ENCODE measurements at regions not wholly inside any gene's neighbourhood (a gene's known extent, or its start where the extent isn't known, plus 50 kb on each side); places are given as distances from the start of the nearest gene placed in this dataset.

DNA sequence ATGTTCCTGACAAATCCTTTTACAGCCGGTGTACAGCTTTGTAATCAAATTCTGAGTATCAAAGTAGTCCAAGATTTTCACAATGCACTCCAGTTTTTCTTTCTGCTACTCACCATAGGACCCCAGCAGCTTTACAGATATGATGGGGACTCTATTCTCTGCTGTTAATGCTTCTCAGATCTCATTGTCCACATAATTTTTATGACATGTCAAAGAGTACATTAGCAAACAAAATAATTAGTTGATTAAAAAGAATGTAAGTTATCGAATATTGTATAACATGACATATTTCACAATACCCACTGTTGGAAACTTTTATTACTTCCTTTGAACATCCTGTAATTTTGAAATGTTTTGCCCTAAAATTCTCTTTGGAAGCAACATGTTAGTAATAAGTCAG, 81.4 kb upstream of the KIAA1217 start:
- no peak overlapping the region for H3K27ac ChIP-seq (ENCODE audit: insufficient read depth, low read length)
- H3K36me3 ChIP-seq (ENCODE audit: control insufficient read depth, insufficient read depth, low read length), result no peaks in the 10 kb centered on the region
- no peaks in the 10 kb centered on the region for H4K20me1 ChIP-seq (ENCODE audit: control insufficient read depth, extremely low read depth, insufficient read depth, low read length)
- TF ChIP-seq EZH2 (IDR thresholded peaks at IDR 0.05; ENCODE audit: low read length, missing control alignments), result no peak
- TF ChIP-seq, protein P1, sequence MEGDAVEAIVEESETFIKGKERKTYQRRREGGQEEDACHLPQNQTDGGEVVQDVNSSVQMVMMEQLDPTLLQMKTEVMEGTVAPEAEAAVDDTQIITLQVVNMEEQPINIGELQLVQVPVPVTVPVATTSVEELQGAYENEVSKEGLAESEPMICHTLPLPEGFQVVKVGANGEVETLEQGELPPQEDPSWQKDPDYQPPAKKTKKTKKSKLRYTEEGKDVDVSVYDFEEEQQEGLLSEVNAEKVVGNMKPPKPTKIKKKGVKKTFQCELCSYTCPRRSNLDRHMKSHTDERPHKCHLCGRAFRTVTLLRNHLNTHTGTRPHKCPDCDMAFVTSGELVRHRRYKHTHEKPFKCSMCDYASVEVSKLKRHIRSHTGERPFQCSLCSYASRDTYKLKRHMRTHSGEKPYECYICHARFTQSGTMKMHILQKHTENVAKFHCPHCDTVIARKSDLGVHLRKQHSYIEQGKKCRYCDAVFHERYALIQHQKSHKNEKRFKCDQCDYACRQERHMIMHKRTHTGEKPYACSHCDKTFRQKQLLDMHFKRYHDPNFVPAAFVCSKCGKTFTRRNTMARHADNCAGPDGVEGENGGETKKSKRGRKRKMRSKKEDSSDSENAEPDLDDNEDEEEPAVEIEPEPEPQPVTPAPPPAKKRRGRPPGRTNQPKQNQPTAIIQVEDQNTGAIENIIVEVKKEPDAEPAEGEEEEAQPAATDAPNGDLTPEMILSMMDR (conservative IDR thresholded peaks at IDR 0.05 in 1 of 2, IDR thresholded peaks at IDR 0.05 in 1 of 2; ENCODE audit: low read depth in 1 of 2, low read length in 2 of 2), result no peak
- no peaks in the 10 kb centered on the region for H3K27me3 ChIP-seq (ENCODE audit: control insufficient read depth, insufficient read depth, low read length)
- no peaks in the 10 kb centered on the region for H3K79me2 ChIP-seq (ENCODE audit: control insufficient read depth, insufficient read depth, low read length)
- H3K9me3 ChIP-seq (ENCODE audit: control insufficient read depth, insufficient read depth, low read depth, low read length), result no peaks in the 10 kb centered on the region
- H3K4me3 ChIP-seq (replicated peaks in 1 of 4; ENCODE audit: control extremely low read depth in 1 of 4, insufficient read depth in 1 of 4, low read depth in 3 of 4, low read length in 4 of 4), result no peak overlapping the region
- H3K4me2 ChIP-seq (ENCODE audit: extremely low read depth, insufficient read depth, low read length), result no peak overlapping the region
- DNase-seq (ENCODE audit: low read depth in 2 of 2), result no peak
- no peak overlapping the region for H2AFZ ChIP-seq (ENCODE audit: low read length)
- H3K9ac ChIP-seq (ENCODE audit: insufficient read depth, low read length), result no peak overlapping the region
- H3K4me1 ChIP-seq (ENCODE audit: control insufficient read depth, extremely low read depth, insufficient read depth, low read length), result no peaks in the 10 kb centered on the region

DNA sequence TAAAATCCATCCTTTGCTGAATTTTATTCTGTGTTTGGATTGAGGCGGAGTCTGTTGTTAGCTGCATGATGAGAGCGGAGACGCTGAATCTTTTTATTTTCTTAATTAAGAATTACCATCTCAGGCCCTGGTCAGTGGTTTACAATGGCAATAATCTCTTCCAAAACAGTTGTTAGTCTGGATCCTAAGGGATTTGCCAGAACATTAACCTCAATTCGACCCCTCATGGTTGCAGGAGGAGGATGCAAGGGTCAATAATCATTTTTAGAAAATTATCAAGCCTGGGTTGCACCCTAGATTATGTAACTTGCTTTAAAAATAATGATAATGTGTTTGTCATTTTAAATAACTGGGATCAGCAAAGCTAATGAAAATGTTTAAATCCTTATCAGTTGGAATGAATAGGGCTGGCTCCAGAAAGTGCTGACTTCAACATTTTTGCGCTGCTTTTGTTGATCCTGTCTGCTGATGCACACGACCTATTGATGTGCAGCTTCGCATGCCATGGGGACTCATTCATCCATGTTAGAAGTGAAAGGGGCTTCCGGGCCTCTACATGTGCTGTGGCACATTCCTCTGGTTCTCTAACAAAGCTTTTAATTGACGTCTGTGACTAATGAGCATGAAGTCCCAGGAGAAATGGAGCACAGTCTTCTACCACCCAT, 80.7 kb upstream of the KIAA1217 start:
- DNase-seq (ENCODE audit: low read depth in 2 of 2), result peak in 1 of 2 donors; percentile 14
- no peaks in the 10 kb centered on the region for H3K4me1 ChIP-seq (ENCODE audit: control insufficient read depth, extremely low read depth, insufficient read depth, low read length)
- H3K27ac ChIP-seq (ENCODE audit: insufficient read depth, low read length), result no peak overlapping the region
- H3K9me3 ChIP-seq (ENCODE audit: control insufficient read depth, insufficient read depth, low read depth, low read length), result no peaks in the 10 kb centered on the region
- H3K36me3 ChIP-seq (ENCODE audit: control insufficient read depth, insufficient read depth, low read length), result no peaks in the 10 kb centered on the region
- H4K20me1 ChIP-seq (ENCODE audit: control insufficient read depth, extremely low read depth, insufficient read depth, low read length), result no peaks in the 10 kb centered on the region
- TF ChIP-seq EZH2 (IDR thresholded peaks at IDR 0.05; ENCODE audit: low read length, missing control alignments), result no peak
- TF ChIP-seq, protein P1 (conservative IDR thresholded peaks at IDR 0.05 in 1 of 2, IDR thresholded peaks at IDR 0.05 in 1 of 2; ENCODE audit: low read depth in 1 of 2, low read length in 2 of 2), result no peak
- no peak overlapping the region for H3K4me2 ChIP-seq (ENCODE audit: extremely low read depth, insufficient read depth, low read length)
- no peak overlapping the region for H3K9ac ChIP-seq (ENCODE audit: insufficient read depth, low read length)
- no peaks in the 10 kb centered on the region for H3K79me2 ChIP-seq (ENCODE audit: control insufficient read depth, insufficient read depth, low read length)
- H3K4me3 ChIP-seq (replicated peaks in 1 of 4; ENCODE audit: control extremely low read depth in 1 of 4, insufficient read depth in 1 of 4, low read depth in 3 of 4, low read length in 4 of 4), result no peak overlapping the region
- H2AFZ ChIP-seq (ENCODE audit: low read length), result no peak overlapping the region
- H3K27me3 ChIP-seq (ENCODE audit: control insufficient read depth, insufficient read depth, low read length), result no peaks in the 10 kb centered on the region

DNA sequence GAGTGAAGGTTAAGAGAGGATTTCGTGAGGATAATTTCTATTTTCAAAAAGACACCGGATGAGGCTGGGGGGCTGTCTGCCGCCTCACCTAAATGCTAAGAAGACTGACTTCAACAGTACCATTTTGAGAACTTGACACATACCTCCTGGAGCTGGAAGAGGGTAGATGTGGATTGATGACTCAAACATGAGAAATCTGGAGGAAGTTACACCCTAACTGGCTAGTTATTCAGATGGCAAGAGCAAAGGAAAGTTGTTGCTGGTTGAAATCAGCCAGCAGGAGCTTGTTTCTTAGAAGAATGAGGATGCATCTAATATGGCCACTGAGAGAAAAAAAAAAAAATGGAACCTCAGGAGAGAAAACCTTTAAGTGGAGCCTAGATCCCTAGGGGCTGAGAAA, 76.2 kb upstream of the KIAA1217 start:
- Histone ChIP-seq H3K4me2 (ENCODE audit: extremely low read depth, insufficient read depth, low read length) (no peak overlapping the region), H2AFZ (ENCODE audit: low read length) (no peak overlapping the region), H3K36me3 (ENCODE audit: control insufficient read depth, insufficient read depth, low read length) (no peaks in the 10 kb centered on the region), H3K4me3 (replicated peaks in 1 of 4; ENCODE audit: control extremely low read depth in 1 of 4, insufficient read depth in 1 of 4, low read depth in 3 of 4, low read length in 4 of 4) (no peak overlapping the region), H3K9me3 (ENCODE audit: control insufficient read depth, insufficient read depth, low read depth, low read length) (no peaks in the 10 kb centered on the region), H3K4me1 (ENCODE audit: control insufficient read depth, extremely low read depth, insufficient read depth, low read length) (no peaks in the 10 kb centered on the region), H3K27me3 (ENCODE audit: control insufficient read depth, insufficient read depth, low read length) (no peaks in the 10 kb centered on the region), H3K79me2 (ENCODE audit: control insufficient read depth, insufficient read depth, low read length) (no peaks in the 10 kb centered on the region), H3K27ac (ENCODE audit: insufficient read depth, low read length) (no peak overlapping the region), H3K9ac (ENCODE audit: insufficient read depth, low read length) (no peak overlapping the region), H4K20me1 (ENCODE audit: control insufficient read depth, extremely low read depth, insufficient read depth, low read length) (no peaks in the 10 kb centered on the region)
- DNase-seq (ENCODE audit: low read depth in 2 of 2), result peak in 1 of 2 donors; percentile 46
- TF ChIP-seq, protein P1 (conservative IDR thresholded peaks at IDR 0.05 in 1 of 2, IDR thresholded peaks at IDR 0.05 in 1 of 2; ENCODE audit: low read depth in 1 of 2, low read length in 2 of 2), result no peak
- no peak for TF ChIP-seq EZH2 (IDR thresholded peaks at IDR 0.05; ENCODE audit: low read length, missing control alignments)
